Suppressor macrophage treated with lipopolysaccharide for 1 hour (primary cell): ENCODE measurements at regions not wholly inside any gene's neighbourhood (a gene's known extent, or its start where the extent isn't known, plus 50 kb on each side); places are given as distances from the start of the nearest gene placed in this dataset.

ENCODE experiments used
- DNase-seq, 3 donors: peaks; one replicate each; pipeline ENCODE4 v3.0.0-alpha.2; 2020 to 2022

GRCh38 chr21:25328736-25329135, 278.5 kb downstream of the MRPL39 start:
- no peak for DNase-seq

DNA sequence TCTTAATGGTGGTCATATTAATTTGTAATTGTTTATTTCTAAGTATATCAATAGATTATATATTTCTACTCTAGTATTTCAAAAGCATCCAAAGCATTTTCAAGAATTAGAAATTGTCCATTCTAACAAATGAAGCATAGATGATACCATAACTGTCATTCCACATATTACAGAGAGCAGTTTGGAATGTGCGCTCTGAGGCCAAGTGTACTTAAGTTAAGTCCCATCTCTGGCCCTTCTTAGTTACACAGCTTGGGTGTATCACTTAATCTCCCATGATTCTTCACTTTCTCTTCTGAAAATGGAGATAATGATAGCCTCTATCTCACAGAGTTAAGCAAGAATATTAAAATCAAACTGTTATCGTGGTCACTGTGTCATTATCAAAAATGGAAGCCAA, 281.1 kb downstream of the MRPL39 start:
- DNase-seq, result no peak

DNA sequence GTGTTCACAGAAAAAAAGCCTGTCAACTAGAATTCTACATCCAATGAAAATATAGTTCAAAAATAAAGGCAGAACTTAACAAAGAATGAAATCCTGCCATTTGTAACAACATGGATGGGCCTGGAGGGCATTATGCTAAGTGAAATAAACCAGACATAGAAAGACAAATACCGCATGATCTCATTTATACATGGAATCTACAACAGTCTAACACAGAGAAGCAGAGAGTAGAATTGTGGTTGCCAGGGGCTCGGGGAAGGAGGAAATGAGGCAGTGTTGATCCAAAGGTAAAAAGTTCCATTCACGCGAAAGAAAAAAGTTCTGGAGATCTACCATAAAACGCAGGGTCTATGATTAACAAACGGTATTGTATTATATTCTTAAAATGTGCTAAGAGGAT, 282.6 kb downstream of the MRPL39 start:
- DNase-seq, result no peak

- DNase-seq, result no peak
Measured at GRCh38 chr21:25323356-25323949, 283.8 kb downstream of the MRPL39 start.

DNA sequence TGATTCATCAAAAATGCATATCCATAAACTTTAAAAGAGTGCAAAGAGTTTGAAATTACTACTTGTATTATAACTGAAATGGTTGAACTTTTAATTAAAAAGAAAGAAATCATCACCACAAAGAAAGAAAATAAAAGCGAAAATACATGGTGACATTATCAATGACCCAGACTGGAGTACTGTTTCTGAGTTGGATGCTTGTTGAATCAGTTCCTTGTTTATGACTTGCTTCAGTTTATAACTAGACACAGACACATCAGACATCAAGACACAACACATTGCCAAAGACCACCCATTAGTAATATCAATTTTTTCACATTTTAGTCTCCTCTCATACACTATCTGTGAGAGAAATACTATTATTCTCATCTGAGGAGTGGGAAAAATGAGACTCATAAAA, 293.0 kb downstream of the MRPL39 start:
- DNase-seq, result no peak

DNA sequence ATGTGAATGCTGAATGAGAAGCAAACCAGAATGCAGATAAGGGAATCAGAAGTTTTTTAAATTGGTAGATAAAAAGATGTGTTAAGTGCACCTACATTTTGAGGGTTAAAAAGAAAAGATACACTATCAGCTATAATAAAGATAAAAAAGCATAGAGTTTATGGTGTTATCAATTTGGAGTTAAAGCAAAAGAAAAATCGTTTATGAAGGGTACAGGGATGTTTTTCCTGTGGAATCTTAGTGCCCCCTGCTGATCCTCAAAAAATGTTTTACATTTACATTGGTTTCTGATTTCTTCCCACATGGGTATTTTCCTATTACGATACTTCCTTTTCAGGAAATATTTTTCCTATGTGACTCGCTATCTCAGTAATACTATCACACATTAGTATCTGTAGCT, 293.5 kb downstream of the MRPL39 start:
- peak; percentile 1 to 37 (median 13) for DNase-seq

DNA sequence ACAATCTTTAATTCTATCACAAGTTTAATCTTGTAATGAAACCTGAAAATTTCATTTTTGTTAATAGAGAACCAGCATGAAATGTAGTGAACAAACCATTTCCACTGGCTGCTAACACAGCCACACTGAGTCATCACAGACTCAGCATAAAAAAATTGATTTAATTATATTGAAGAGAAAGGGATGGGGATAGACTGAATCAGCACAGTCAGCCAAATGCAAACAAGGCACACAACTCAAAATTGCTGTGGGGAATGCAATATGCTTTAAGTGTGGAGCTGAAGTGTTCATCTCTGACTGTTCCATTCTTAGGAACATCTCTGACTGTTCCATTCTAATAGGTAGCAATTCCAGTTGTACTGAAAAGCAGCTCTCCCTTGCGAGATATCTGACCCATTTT, 299.8 kb downstream of the MRPL39 start:
- DNase-seq, result no peak

DNA sequence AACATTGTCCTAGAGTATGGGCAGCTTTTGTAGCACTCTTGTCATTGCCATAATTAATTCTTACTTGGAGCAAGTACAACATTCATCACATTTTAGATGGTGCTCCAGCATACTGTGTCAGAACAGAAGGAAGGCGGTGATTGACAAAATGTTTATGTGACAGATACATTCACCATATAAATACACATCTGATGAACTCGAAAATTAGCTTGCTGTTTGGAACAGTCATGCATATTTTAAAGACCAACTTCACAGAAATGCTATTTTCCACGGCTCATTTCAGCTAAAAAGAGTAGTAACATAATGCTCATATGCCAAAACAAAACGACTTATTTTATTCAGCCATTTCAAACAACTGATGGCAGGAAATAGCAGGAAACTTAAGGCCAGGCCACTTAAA, 302.7 kb downstream of the MRPL39 start:
- no peak for DNase-seq

DNA sequence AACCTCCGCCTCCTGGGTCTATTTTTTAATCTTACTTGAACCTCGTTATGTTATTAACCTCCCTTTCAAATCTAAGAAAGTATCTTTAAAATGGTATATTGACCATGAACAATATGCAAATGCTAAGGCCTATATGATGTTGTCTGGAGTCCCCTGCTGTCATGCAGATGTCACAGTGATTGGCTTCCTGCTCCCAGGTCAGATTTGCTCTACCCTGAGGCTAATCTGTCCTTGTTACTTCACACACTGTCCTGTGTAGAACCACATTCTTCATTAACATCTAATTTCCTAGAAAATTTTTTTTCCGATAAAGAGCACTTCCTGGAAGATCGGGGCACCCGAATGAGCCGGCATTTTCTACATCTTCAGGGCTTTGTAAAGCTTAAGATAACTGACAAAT, 306.6 kb downstream of the MRPL39 start:
- DNase-seq, result no peak

GRCh38 chr21:25298512-25299491, 308.5 kb downstream of the MRPL39 start:
- no peak for DNase-seq

DNA sequence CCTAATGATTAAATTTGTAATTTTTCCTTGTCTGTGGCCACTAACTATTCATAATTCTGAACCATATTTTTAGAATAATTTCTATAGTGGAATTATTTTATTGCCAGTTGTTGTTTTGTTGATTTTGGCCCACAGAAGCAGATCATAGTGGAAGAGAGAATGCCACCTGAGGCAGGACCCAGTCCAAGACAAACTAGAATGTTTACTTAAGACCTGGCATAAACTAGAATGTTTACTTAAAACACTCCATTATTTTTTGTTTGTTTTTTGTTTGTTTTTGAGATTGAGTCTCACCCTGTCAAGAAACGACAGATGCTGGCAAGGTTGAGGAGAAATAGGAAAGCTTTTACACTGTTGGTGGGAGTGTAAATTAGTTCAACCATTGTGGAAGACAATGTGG, 310.2 kb downstream of the MRPL39 start:
- DNase-seq, result no peak

GRCh38 chr21:25296252-25296651, 311.0 kb downstream of the MRPL39 start:
- DNase-seq, result no peak

DNA sequence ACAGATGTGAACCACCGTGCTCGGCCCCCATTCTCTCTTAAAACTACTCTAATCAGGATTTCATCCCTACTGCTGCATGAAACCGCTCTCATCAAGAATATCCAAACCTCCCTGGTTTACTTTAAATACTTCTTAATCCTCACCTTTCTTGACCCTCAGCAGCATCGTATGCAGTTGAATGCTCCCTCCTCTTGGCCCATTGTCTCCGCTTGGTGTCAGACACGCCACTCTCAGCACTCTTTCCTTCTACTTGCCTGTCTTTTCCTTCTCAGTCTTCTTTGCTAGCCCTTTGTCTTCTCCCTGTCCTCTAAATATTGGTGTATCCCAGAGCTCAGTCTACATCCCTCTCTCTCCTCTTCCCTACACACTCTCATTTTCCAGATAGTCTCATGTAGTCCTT, 314.9 kb downstream of the MRPL39 start:
- DNase-seq, result no peak

DNA sequence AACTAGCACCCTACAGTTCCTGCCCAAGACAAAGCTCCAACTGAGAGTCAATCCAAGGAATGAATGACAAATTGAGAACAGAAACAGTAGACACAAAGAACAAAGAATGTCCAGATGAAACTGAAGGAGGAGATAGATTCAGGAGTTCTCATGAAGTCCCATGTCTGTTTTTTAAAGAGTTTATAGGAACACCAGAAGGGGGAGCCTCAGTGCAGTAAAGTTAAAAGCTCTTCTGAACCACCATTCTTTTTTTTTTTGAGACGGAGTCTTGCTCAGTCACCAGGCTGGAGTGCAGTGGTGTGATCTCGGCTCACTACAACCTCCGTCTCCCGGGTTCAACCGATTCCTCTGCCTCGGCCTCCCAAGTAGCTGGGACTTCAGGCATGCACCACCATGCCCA, 323.6 kb downstream of the MRPL39 start:
- DNase-seq, result peak; percentile 30 to 36 (median 34)

DNA sequence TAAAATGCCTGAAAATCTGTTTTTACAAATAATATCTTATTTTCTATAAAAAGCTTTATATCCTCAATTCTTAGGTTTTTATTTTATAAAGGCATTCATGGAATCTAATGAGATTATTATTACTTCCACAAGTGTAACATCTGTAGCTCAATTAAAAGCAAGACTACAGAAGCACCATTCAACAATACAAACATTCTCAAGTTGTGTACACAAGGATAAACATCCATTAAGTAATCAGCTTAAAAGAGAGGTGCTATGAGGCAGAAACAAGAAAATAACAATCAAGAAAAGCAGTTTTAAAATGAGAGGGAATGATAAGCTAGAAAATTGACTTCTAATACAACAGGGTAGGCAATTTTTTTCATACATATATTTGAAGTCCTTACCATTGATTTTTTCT, 326.1 kb downstream of the MRPL39 start:
- DNase-seq, result no peak

GRCh38 chr21:25280061-25280460, 327.2 kb downstream of the MRPL39 start:
- no peak for DNase-seq

GRCh38 chr21:25273959-25274358, 333.3 kb downstream of the MRPL39 start:
- no peak for DNase-seq

DNA sequence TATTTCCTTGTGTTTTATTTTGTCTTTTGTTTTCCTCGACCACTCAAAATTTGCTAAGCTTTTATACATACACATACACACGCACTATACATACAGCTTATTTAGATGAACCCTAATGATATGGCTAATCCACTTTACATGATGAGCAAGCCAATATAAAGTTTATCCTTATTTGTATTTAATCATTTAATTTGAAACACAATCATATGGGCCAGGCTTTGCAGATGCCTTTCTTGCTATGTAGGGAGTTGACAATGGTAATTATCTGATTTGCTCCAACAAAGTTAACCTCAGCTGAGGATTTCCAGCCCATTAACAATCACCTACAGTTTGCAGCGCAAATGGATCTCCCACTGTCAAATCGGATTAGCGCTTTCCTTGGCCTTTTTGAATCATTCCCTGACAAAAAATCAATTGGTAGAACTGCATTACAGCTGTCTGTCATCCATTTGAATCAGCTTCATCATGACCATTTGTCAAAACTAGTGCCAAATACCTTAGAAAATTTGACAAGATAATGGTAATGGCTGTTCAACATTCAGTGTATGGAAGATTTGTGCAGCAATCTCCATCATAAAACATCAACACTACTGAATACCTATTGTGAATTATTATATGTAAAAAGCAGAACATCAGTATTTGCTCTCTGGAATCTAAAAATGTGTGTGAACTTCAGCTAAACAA, 352.6 kb downstream of the MRPL39 start:
- no peak for DNase-seq

- DNase-seq, result no peak
Measured at GRCh38 chr21:25246546-25246945, 360.7 kb downstream of the MRPL39 start.

DNA sequence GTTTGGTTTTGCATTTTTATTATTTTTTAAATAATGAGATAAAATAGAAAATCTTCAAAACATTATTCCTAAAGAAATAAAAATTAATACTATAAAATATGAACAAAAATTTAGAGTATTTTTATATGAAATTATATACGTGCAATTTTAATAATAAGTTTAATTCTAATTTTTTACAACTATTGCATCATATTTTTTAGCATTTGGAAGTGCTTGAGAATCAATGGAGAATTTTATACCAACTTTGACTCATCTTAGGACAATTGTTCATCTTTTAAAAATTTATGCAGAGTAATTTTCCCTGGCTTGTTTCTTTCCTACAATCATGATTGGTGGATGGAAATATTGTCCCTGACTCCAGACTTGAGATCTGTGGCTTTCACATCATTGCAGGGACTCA, 362.5 kb downstream of the MRPL39 start:
- no peak for DNase-seq

- DNase-seq, result no peak
Measured at GRCh38 chr21:25243808-25244207, 363.5 kb downstream of the MRPL39 start.

- no peak for DNase-seq
Measured at GRCh38 chr21:25240974-25241373, 366.3 kb downstream of the MRPL39 start.

DNA sequence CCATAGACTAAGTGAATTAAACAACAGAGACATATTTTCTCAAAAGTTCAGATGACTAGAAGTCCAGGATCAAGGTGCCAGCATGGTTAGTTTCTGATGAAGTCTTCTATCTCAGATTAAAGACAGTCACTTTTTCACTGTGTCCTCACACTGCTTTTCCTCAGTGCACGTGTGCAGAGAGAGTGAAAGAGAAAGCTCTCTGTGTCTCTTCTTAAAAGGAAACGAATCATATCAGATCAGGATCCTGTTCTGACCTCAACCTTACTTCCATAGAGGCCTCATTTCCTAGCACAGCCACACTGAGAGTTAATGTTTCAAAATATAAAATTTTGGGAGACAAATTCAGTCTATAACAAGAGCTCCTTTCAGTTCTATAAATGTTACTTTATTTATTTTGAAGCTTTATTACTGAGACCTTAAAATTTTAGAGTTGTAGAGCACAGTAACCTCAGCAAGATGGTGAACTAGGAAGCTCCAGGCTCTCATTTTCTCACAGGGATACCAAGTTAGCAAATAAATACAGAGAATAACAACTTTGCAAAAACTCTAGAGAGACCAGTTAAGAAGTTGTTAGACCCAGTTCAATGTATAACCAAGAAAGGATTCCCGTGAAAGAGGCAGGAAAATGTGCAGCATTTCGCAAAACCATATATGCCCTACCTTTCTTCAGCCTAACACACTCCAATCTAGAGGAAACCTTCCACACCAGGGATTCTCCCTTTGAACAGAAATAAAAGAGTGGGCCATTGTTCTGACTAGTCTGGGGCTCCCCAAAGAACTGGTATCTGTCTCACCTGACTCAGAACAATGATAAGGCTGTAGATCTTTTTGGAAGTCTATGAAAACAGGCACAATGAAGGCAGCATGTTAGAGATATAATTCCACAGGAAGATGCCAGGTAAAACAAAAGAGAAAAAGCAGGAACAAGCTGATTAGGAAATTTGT, 372.2 kb downstream of the MRPL39 start:
- DNase-seq, result no peak
